NCI-H2171 treated with DMSO at 0.1 percent for 48 hours (cell line): ENCODE measurements at regions not wholly inside any gene's neighbourhood (a gene's known extent, or its start where the extent isn't known, plus 50 kb on each side); places are given as distances from the start of the nearest gene placed in this dataset.

Source experiments
- DNase-seq: peaks from one replicate; lab custom pipeline; 2025; lab: John Stamatoyannopoulos, UW

DNA sequence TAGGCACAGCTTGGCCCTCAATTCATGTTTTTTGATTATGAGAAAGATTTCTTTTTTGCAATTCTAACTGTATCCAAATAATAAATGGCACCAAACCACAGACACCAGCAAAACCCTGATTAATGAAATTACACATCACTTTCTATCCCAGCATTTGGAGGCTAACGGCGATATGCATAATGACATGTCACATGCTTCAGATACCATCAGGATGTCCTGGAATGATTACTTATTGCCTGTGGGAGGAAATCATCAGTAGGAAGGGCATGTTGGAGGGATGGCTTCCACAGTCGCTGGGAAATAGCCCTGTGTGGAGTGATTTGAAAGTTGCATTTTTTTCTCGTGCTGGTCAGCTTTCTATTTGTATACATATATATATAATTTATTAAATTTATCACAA, 121.7 kb downstream of the CMPK2 start:
- no peak for DNase-seq

DNA sequence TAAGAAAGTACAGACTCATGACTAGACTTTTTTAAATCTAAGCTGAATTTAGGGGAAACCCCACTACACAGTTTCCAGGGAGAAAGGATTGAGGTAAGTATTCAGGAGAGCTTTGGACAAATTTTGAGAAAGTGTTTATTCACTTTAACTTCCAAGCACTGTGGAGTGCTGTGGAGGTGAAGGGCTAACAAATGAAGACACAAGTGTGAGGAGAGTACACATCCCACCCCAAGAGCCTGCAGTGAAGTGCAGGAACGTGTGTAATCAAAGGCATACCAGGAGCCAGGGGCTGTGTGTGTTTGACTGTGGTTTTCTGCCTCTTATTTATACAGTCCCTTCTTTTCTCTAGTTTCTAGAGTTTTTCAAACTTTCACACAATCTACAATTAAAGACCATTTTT, 118.3 kb downstream of the CMPK2 start:
- DNase-seq, result no peak

DNA sequence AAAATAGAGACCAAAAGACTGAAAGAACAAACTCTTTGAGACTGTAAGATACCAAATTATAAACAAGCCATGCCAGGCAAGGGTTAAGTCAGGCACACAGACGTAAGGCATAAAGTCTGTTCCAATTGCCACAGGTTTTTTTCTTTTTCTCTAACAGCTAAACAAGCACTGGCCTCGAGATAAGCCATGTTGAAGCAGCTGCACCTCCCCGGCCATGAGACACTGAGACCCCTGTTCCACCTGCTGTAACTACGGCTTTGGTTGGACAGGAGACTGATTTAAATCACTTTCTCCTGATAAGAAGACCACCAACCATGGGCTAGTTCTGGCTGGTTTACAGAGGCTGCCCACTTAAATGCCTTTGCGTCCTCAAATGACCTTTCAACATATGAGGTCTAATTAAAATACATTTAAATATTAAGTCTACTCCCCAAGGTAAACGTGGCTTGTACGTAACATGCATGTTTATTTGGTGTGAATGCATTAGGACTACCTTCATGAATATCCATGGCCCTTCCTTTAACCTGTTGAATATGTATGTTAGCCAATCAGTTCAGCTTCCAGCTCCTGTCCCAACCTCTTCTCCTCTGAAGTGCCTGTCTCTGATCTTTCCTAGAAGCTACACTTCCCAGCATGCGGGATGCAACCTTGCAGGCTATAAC, 117.2 kb downstream of the CMPK2 start:
- DNase-seq, result no peak

DNA sequence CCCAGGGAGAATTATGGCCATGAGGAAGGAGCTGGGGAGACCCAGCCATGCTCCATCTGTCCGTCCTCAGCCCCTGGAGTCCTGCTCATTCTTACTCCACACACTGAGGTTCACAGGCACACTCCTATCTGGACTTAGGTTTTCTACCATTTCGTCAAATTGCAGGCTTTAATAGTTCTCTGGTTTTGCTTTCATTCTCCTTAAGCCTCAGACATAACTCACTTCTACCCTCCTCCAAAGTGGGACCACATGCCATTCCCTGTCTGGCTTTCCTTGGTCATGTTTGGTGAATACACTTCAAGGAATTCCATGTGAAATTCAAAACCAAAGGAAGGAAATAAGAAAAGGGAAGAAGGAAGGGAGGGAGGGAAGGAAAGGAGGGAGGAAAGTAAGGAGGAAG, 115.7 kb downstream of the CMPK2 start:
- DNase-seq, result no peak

DNA sequence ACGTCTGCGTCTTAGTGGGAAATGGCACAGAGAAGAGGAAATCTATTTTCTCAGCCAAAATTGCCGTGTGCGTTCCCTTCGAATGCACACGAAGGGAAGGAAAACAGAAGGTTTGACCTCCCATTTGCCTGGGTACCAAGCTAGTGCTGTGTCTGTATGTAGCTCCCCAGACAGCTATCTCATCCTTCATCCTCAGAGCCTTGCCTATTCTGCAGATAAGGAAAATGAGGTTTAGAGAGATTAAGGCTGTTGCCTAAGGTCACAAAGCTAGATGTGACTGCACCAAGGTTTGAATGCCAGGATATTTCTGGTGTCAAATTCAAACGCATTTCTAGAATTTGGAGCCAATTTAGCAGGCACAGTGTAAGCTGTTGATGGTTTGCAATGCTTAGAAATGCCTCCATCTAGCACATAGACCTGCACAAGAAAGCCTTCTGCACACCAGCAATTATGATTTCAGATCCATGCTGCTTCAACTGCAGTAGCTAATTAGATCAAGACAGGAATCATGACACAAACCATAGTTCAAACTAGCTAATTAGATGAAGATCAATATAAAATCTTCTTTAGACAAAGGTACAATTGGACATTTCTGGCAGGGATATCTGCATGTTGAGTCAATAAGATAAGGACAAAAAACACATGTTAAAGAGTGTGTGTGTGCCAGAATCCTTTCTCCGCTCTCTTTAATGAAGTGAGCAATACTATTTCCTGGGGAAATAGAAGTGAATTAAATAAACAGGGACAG, 115.1 kb downstream of the CMPK2 start:
- DNase-seq, result no peak

DNA sequence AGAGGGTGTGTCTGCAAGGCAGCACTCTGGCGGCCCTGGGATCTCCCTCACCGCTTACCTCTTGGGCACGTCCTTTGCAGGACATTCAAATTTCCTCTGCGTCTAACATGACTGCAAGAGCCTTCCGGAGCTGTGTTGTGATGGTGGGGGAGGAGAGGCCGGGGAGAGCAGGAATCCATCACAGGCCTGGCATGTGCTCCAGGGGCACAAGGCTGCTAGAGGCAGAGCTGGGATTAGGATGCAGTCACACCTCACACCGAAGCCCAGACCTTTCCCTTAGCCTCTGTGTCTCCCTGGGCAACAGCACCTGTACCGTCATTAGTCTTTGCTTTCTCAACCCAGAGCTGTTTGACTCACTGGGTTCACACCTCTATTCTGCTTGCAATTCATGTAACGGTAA, 111.3 kb downstream of the CMPK2 start:
- DNase-seq, result no peak

DNA sequence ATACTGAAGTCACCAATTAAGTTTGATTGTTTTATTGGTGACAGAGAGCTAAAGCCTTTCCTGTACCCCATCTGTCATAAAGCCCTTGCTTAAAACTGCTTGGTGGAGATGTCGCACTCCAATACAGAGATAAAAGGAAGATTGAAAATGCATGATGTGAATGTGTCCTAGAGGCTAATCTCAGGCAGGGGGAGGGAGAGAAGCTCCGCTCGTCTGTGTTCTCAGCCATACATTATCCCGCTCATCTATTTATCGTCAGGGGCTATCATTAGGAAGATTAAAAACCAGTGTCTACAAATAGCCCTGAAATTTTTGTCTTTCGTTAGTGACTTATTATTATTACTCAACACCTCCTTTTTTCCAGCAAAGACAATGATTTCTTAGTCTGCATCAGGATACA, 110.3 kb downstream of the CMPK2 start:
- DNase-seq, result no peak

DNA sequence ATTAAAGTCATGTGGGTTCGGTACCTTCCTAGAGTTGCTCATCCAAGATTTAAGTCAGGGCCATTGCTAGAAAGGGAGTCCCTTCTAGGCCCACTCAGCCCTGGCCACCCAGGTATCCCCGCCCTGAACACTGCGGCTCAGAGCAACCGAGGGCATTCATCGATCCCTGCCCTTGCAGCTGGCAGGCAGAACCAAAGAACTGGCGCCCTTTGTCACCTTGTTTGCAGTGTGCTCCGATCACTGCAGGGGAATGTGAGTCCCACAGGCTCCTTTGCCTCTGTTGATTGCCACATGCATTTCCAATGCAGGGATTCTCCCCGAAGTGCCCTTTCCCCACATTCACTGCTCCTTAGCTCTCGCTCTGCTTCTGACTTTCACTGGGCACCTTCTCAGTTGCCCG, 108.5 kb downstream of the CMPK2 start:
- no peak for DNase-seq

DNA sequence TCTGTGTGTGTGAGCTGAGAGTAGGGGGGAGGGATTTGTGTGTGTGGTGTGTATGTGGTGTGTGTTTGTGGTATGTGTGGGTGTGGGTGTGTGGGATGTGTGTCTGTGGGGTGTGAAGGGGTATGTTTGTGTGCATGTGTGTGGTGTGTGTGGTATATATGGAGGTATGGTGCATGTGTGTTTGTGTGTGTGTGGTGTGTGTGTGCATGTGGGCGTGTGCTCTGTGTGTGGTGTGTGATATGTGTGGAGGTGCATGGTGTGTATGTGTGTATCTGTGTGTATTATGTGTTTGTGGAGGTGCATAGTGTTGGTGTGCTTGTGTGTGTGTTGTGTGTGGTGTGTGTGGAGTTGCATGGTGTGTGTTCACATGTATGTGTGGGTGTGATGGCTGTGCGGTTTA, 106.0 kb downstream of the CMPK2 start:
- no peak for DNase-seq

DNA sequence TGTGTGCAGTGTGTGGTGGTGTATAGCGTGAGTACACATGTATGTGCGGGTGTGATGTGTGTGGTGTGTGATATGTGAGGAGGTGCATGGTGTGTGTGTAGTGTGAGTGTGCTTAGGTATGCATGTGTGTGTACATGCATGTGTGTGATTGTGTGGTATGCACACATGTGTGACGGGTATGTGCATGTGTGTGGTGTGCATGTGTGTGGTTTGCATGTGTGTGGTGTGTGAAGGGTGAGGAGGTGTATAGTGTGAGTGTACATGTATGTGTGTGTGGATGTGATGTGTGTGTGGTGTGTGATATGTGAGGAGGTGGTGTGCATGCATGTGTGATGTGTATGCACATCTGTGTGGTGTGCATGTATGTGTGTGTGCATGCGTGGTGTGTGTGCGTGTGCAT, 105.6 kb downstream of the CMPK2 start:
- no peak for DNase-seq

DNA sequence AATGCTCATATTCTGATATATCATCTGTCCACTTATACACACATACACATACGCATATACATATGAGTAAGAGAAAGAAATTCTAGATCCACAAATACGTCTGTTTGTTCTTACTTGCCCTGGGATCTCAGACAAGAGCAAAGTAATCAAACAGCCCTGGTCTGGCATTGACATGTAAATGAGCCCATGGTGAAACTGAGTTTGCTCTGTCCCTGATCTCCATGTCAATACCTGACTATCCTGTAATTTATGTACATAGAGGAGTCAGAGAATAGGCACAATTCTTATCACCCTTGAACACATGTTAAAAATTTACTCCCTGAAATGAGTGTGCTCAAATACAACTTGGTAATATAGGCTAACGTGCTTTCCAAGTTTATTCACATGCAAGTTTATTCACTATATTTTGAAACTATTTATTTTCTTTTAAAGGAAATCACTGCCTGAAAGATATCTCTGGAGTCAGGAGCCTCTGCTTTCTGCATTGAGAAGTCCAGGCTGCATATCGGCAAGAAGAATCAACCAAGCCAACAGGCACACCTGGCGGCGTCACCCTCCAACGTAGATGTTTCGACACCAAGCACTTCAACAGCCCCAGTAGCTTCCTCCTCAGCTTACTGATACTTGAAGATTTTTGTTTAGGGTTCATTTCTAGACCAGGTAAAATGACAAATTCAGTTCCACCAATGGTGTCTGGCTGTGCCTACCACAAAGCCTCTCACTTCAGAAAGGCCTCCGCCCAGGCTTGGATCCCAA, 100.6 kb downstream of the CMPK2 start:
- DNase-seq, result no peak

DNA sequence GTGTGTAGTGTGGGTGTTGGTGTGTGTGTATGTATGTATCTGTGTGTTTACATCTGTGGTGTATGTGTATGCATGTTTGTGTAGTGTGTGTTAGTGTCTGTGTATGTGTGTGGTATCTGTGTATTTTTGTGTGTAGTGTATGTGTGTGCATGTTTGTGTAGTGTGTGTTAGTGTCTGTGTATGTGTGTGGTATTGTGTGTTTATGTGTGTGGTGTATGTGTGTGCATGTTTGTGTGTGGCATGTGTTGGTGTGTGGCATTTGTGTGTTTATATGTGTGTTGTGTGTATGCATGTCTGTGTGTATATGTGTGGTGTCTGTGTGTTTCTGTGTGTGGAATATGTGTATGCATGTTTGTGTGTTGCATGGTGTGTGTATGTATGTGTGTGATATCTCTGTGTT, 96.4 kb downstream of the CMPK2 start:
- no peak for DNase-seq

DNA sequence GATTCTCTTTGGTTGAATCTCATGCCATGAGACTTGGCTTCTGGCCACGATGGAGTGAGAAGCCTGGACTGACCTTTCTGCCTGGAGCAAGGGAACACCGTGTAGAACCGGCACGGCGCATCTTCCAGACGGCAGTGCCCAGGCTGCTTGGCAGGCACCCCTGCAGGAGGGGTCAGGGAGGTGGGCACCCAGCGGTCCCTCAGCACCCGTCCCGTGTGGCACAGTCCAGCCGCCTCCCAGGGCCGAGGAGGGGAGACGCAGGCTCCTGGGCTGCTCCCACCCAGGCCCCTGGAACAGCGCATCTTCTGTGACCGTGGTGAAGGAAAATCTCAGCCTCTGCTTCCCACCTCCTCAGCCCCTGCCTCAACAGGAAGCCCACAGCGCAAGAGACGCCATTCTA, 95.7 kb downstream of the CMPK2 start:
- no peak for DNase-seq

DNA sequence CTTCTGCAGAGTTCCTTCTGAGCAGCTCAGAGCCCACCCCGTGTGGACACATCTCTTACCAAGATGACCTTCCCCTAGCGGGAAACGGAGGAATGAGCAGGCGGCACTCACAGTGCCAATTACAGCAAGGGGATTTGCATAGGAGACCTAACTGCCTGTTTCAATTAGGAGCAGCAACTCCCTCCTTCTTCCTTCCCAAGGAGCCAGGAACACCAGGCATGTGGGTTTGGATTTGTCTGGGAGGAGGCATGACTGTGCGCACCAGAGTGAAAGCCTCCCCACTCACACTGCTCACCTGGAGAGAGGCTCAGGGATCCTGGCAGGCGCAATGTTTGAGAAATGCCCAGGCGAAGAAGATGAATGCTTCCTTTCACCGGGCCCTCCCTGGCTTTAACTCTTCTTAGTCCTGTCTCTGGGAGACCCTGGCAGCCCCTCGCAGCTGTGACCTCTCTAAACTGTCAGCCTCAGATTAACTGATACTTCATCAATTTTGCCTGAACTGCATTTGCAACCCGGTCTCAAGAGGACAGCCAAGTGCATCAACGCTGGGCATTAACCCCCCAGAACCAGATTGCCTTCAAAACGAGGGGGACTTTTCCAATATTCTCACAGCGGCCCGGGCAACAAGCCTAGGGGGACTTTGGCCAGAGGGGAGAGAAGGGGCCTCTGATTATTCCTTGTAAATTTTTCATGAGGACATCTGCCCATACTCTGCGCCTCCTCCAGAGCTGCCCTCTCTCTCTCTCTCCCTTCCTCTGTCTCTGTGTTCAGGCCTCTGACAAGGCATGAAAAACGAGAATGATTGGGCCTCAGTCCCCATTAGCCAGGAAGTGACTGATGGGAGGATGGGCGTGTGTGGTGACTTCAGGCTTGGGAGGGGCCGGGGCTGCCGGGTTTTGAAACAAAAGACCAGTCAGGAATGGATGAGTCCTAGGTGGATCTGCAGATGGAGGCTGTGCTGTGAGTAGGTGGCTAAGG, 93.8 kb downstream of the CMPK2 start:
- peak; percentile 65 for DNase-seq

DNA sequence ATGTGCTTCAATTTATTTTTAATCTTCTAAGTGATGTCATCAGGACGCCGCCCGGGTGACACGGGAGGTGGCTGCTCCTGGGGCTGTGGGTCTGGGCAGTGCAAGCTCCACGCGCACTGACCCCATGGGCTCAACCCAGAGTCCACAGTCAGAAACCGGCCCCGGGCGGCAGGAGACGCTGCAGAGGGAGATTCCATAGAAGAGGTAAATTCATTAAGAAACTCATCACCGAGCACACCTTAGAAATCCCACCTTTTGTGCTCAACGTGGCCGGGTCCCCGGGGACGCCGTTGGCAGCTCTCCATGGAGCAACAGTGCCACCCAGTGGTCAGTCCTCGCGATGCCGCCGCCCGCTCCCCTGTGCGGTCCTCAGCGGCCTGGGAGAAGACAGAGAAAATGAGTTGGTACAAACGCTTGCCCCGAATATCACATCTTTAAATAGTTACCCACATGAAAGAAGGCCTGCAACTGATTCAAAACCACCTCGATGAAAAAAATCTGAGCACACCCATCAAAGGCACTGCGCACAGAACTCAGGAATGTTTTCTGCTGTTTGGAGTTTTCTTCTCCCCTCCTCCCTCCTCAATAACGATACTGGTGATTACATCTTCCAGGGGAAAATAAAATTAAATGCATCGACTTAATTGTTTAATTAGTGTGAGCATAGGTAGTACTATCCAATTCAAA, 92.6 kb downstream of the CMPK2 start:
- DNase-seq, result peak; percentile 93

DNA sequence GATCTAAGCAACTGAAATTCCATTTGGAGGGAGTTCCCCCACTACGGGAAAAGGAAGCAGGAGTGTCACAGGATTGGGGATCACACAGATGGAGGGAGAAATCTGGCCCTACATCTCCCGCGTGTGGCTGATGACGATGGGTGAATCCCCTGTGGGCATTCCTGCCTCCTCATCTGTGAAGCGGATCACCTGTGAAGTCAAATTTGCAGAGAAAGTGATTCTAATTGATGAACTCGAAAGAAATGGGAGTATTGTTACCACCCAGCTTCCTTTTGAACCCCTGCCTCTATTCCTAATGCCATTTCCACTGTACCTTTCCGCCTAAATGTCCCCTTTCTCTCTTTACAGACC, 92.0 kb downstream of the CMPK2 start:
- DNase-seq, result peak; percentile 40

DNA sequence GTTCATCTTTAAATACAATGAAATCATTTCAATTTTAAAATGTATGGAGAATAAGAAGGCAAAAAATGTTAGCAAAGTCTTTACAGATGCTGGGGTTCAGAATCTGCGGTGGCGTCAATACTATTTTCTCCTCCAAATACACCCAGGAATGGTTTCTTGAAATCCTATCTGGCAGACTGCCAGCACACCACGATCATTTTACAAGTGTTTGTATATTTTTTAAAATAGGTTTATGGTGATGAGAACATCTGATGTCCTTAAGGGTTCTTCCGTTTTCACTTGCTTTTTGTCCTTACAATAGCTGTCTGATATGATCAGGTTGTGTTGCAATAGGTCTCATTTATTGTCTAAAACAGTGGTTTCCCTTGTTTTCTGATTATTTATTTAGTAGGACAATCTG, 89.6 kb downstream of the CMPK2 start:
- no peak for DNase-seq

DNA sequence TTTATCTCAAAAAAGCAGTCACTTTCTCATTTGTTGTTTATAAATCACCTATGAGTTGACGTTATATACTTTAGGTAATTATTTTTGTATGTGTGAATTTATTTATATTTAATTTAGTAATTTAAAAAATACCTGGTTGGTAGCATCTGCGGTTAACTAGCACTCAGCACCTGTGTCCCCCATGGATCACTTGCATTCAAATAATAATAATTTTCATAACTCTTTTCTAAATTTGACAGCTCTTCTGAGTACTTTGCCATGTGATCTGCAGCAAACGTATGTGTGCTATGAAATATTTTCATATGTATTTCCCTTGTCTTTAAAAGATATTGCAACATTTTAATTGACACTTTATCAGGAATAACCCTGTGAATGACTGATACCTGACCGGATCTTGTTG, 88.1 kb downstream of the CMPK2 start:
- DNase-seq, result no peak

DNA sequence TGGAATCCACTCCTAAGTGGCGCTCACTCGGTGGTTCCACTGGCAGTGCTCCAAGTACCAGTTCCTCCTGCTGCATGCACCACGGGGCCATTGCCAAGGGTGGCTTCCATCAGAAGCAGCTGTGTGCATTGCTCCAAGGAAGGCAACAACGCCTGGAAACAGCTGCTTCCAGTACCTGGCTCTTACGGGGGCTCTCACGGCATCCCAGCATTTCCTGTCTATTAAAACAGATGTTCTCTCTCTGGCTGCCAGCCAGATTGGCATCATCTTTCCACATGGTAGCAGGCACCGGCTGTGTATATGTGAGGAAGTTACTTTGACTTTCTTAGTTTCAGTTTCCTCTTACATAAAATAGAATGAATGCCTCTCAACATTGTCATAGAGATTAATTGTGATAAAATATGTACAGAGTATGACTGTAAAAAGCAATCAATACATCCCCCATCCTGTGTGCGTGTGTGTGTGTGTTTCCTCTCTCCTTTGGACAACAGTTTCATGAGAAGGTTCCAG, 84.9 kb downstream of the CMPK2 start:
- DNase-seq, result peak; percentile 98

DNA sequence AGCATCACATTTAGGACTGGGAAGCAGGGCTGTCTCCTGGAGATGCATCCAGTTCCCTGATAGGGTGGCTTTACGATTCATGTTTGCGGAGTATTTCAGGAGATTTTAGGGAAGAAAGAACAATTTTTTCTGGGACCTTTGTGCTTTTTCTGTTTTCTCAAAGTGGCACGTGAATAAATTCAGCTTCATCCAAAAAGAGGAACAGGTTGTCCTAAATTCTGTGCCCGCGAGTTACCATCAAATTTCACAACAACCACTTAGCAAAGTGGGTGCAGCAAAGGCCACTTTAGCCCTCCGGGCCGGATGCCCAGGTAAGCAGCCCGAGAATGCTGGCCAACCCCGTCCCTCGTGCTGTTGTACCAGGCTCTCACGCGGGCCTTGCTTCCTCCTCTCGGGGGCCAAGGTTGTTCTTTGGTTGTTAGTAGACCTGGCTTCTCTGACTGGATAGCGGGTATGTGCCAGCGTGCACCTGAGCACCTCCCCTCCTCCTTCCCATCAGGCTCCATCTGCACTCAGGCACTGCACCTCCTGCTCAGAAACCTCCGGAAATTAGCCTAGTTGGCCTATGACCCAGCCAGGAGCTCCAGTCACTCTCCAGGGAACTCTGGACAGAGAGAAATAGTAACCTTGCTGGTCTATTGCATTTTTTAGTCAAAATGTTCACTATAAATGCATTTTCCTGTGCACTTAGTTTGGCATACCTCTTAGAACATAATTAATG, 83.0 kb downstream of the CMPK2 start:
- DNase-seq, result no peak

DNA sequence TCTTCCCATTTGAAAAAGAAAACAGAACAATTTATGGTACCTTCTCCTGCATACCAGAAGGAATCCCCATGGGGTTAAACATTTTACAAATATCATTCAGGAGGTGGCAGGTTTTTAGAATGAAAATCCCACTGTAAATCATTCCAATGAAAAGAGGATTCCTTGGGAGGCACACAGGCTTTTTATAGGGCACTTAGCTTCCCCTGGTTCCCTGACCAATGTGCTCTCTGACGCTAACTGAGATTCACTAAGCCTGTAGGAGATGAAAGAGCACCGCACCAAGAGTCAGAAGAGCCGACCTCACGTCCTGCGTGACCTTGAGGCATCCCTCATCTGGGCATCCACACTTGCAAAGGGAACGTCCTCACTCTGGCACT, 82.5 kb downstream of the CMPK2 start:
- no peak for DNase-seq
